HG02938 (cell line): ENCODE measurements at regions not wholly inside any gene's neighbourhood (a gene's known extent, or its start where the extent isn't known, plus 50 kb on each side); places are given as distances from the start of the nearest gene placed in this dataset.
"Not testable (repeated sequence)": the region's sequence is repeated elsewhere in the genome, so short reads cannot be mapped to it uniquely, and the experiment has no call there.

Experiments
- ATAC-seq: cut with Tn5 transposase; IDR thresholded peaks from one replicate; pipeline ENCODE4 v1.9.1; 2021; ENCODE audit warnings: mild to moderate bottlenecking, moderate library complexity; ENCODE audit not compliant: unreplicated experiment

DNA sequence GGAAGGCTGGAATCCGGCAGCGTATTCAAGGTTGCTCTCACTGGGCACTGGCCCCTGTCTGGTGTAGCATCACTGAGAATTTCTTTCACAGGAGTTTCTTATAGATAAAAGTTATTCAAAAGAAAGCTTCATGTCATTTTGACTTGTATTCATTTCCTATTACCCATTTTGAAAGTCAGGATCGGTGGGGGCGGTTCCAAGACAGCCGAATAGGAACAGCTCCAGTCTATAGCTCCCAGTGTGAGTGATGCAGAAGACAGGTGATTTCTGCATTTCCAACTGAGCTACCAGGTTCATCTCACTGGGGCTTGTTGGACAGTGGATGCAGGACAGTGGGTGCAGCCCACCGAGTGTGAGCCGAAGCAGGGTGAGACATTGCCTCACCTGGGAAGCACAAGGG, 51.5 kb upstream of the CDC42EP3 start:
- ATAC-seq = not testable (repeated sequence)

DNA sequence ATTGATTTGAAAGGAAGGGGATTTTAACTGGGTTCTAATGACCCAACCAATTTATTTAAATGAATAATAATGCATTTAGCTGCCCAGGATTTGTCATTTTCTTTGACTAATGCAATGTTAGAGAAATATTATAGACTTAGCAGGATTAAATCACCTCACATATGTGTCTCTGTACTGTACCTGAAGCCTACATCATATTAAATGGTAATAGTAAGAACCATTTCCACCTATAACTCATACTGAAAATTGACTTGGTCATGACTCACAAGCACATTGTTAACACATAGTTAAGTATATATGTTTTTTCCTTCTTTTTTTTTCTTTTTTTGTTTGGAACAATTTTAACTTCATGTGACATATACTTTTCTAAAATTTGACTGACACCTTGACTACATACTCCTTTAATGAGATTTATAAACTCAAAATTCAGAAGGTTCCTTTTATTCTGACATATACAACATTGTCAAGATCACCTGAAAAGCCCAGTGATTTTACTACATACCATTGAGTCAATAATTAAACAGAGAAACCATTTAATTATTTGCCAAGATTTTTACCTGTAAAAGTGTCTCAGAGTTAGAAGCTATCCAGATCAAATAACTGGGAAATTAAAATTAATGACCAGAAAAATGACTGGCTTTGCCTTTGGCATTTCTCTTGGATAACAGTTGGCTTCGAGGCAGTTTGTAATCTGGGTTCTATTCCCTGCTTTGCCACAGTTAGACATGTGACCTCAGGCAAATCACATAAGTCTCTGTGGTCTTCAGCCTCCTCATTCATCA, 58.8 kb upstream of the CDC42EP3 start:
- no peak for ATAC-seq

- ATAC-seq = not testable (repeated sequence)
Measured at GRCh38 chr2:37732412-37732811, 61.0 kb upstream of the CDC42EP3 start.

DNA sequence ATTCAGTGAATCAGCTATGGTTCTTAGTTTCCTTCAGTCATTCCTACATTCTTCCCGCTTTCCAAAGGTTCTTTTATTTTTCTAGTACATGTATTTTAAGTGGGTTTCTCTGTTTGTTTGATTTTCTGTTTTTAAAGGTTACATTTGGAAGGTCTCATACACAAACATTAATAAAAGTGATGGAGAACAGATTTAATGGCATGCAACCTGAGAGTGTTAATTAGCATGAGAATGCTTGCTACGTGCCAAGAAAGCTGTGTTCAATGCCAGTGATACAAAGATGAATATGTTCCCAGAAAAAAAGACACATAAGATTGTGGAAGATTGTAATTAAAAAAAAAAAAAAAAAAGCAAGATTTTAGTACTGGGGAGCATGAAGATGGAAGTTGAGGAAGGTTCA, 61.8 kb upstream of the CDC42EP3 start:
- no peak for ATAC-seq

- ATAC-seq = not testable (repeated sequence)
Measured at GRCh38 chr2:37733955-37734354, 62.5 kb upstream of the CDC42EP3 start.

GRCh38 chr2:37734891-37735523, 63.6 kb upstream of the CDC42EP3 start:
- not testable (repeated sequence) for ATAC-seq

DNA sequence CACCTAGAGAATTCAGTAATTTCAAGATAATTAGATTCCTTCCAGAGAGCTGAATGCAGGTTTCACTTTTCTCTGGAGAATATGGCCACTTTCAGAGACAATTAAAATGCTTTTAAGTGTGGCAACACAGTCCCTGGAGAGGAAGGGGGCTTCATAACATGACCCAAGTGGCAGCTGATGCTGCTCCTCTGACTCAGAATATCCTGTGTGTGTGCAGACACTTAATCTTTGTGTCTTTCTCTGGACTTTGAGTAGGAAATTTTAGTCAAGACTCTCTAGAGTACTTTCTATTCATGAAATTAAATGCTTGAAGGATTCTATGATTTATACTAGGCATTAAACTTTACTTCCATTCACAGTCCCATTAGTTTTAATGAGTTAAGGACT, 64.1 kb upstream of the CDC42EP3 start:
- not testable (repeated sequence) for ATAC-seq

GRCh38 chr2:37737507-37737906, 66.1 kb upstream of the CDC42EP3 start:
- no peak for ATAC-seq

- ATAC-seq = no peak
Measured at GRCh38 chr2:37738266-37738885, 66.9 kb upstream of the CDC42EP3 start.

- no peak for ATAC-seq
Measured at GRCh38 chr2:37739153-37739552, 67.7 kb upstream of the CDC42EP3 start.

GRCh38 chr2:37740164-37740739, 68.8 kb upstream of the CDC42EP3 start:
- ATAC-seq = no peak

GRCh38 chr2:37742286-37742685, 70.8 kb upstream of the CDC42EP3 start:
- no peak for ATAC-seq

- no peak for ATAC-seq
Measured at GRCh38 chr2:37744010-37744409, 72.6 kb upstream of the CDC42EP3 start.

- not testable (repeated sequence) for ATAC-seq
Measured at GRCh38 chr2:37744961-37745360, 73.5 kb upstream of the CDC42EP3 start.

GRCh38 chr2:37746011-37746410, 74.6 kb upstream of the CDC42EP3 start:
- ATAC-seq = not testable (repeated sequence)

DNA sequence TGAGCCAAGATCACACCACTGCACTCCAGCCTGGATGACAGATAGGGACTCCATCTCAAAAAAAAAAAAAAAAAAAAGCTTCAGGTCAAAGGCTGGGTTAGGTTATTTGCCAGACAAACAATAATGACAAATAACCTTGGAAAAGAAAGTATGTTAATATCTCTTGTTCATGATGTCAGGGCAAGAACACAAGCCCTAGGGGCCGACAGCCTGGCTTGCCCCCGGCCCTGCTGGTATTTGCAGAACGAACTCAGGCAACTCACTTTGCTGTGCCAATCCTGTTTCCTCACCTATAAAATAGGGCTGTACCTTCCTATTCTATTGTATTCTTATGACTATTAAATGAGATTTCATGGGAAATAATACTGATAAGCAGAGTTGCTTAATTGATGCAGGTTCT, 75.4 kb upstream of the CDC42EP3 start:
- ATAC-seq = no peak

DNA sequence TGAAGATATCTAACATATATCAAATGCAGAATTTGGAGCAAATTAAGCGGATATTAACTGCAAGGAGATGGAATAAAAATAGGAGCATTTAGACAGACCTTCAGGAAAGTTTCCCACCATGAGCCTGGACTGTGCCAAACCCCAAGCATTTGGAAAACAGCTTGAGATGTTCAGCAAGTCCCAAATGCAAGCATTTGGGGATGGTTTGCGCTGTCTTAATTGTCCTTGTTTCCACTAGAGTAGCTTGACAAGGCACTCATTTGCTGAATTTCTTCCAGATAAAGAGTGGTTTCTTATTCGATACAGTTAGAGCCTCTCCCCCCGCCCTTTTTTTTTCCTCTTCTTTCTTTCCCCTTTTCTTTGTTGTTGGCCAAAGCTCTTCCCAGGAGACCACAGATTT, 77.1 kb upstream of the CDC42EP3 start:
- no peak for ATAC-seq

GRCh38 chr2:37750286-37750685, 78.8 kb upstream of the CDC42EP3 start:
- ATAC-seq = not testable (repeated sequence)

GRCh38 chr2:37752766-37753165, 81.3 kb upstream of the CDC42EP3 start:
- no peak for ATAC-seq

- no peak for ATAC-seq
Measured at GRCh38 chr2:37753758-37754157, 82.3 kb upstream of the CDC42EP3 start.

DNA sequence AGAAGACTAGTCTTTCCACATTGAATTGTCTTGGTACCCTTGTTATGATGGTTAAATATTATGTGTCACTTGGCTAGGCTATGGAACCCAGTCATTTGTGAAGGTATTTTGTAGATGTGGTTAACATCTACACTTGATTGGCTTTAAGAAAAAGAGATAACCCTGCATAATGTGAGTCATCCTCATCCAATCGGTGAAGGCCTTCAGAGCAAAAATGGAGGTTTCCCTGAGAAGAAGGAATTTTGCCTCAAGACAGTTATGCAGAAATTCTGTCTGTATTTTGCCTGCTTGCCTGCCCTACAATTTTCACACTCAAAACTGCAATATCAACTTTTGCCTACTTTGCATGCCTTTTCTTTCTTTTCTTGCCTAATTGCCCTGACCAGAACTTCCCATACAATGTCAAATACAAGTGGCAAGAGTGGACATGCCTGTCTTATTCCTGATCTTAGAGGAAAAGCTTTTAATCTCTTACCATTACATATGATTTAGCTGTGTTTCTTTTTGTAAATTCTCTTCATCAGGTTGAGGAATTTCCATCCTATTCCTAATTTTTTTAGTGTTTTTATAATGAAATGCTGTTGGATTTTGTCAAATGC, 84.6 kb upstream of the CDC42EP3 start:
- ATAC-seq = not testable (repeated sequence)
